ENCODE measurements at regions not wholly inside any gene's neighbourhood (a gene's known extent, or its start where the extent isn't known, plus 50 kb on each side); places are given as distances from the start of the nearest gene placed in this dataset.
"Not testable (repeated sequence)": the region's sequence is repeated elsewhere in the genome, so short reads cannot be mapped to it uniquely, and the experiment has no call there.

- DNase-seq (ENCODE audit: low read depth in 2 of 2): no peak
Measured at GRCh38 chr11:25159341-25159740, 662.5 kb downstream of the LUZP2 start.

GRCh38 chr11:25163421-25163820, 666.6 kb downstream of the LUZP2 start:
- DNase-seq (ENCODE audit: low read depth in 2 of 2): no peak

GRCh38 chr11:25180187-25180586, 683.3 kb downstream of the LUZP2 start:
- DNase-seq (ENCODE audit: low read depth in 2 of 2): no peak

GRCh38 chr11:25183411-25183810, 686.6 kb downstream of the LUZP2 start:
- DNase-seq (ENCODE audit: low read depth in 2 of 2): no peak

- DNase-seq (ENCODE audit: low read depth in 2 of 2): no peak
Measured at GRCh38 chr11:25197515-25197914, 700.7 kb downstream of the LUZP2 start.

GRCh38 chr11:25198704-25199103, 701.9 kb downstream of the LUZP2 start:
- DNase-seq (ENCODE audit: low read depth in 2 of 2): no peak

- no peak for DNase-seq (ENCODE audit: low read depth in 2 of 2)
Measured at GRCh38 chr11:25200925-25201324, 704.1 kb downstream of the LUZP2 start.

GRCh38 chr11:25206762-25207161, 709.9 kb downstream of the LUZP2 start:
- DNase-seq (ENCODE audit: low read depth in 2 of 2): no peak

GRCh38 chr11:25211635-25212254, 714.9 kb downstream of the LUZP2 start:
- no peak for DNase-seq (ENCODE audit: low read depth in 2 of 2)

GRCh38 chr11:25214535-25215176, 717.8 kb downstream of the LUZP2 start:
- DNase-seq (ENCODE audit: low read depth in 2 of 2): no peak

- no peak for DNase-seq (ENCODE audit: low read depth in 2 of 2)
Measured at GRCh38 chr11:25218036-25218435, 721.2 kb downstream of the LUZP2 start.

GRCh38 chr11:25225078-25225477, 728.2 kb downstream of the LUZP2 start:
- DNase-seq (ENCODE audit: low read depth in 2 of 2): no peak

- no peak for DNase-seq (ENCODE audit: low read depth in 2 of 2)
Measured at GRCh38 chr11:25242928-25243327, 746.1 kb downstream of the LUZP2 start.

GRCh38 chr11:25244126-25244525, 747.3 kb downstream of the LUZP2 start:
- DNase-seq (ENCODE audit: low read depth in 2 of 2): no peak

GRCh38 chr11:25247336-25247735, 750.5 kb downstream of the LUZP2 start:
- no peak for DNase-seq (ENCODE audit: low read depth in 2 of 2)

- no peak for DNase-seq (ENCODE audit: low read depth in 2 of 2)
Measured at GRCh38 chr11:25252854-25253253, 756.0 kb downstream of the LUZP2 start.

- DNase-seq (ENCODE audit: low read depth in 2 of 2): not testable (repeated sequence)
Measured at GRCh38 chr11:25263861-25264260, 767.0 kb downstream of the LUZP2 start.

GRCh38 chr11:25271301-25271700, 774.4 kb downstream of the LUZP2 start:
- DNase-seq (ENCODE audit: low read depth in 2 of 2): no peak

- no peak for DNase-seq (ENCODE audit: low read depth in 2 of 2)
Measured at GRCh38 chr11:25272214-25272613, 775.4 kb downstream of the LUZP2 start.

- not testable (repeated sequence) for DNase-seq (ENCODE audit: low read depth in 2 of 2)
Measured at GRCh38 chr11:25280821-25281220, 784.0 kb downstream of the LUZP2 start.

- DNase-seq (ENCODE audit: low read depth in 2 of 2): no peak
Measured at GRCh38 chr11:25293166-25293565, 796.3 kb downstream of the LUZP2 start.

GRCh38 chr11:25298450-25298849, 801.6 kb downstream of the LUZP2 start:
- DNase-seq (ENCODE audit: low read depth in 2 of 2): no peak

GRCh38 chr11:25309818-25310217, 813.0 kb downstream of the LUZP2 start:
- DNase-seq (ENCODE audit: low read depth in 2 of 2): no peak

GRCh38 chr11:25317216-25317615, 820.4 kb downstream of the LUZP2 start:
- DNase-seq (ENCODE audit: low read depth in 2 of 2): no peak
